HS-27A (cell line): ENCODE measurements at regions not wholly inside any gene's neighbourhood (a gene's known extent, or its start where the extent isn't known, plus 50 kb on each side); places are given as distances from the start of the nearest gene placed in this dataset.
"Not testable (repeated sequence)": the region's sequence is repeated elsewhere in the genome, so short reads cannot be mapped to it uniquely, and the experiment has no call there.

Experiments
- DNase-seq: peaks from one replicate; pipeline ENCODE4 v3.0.0-alpha.2; 2012; ENCODE audit warnings: low read depth, missing footprints

DNA sequence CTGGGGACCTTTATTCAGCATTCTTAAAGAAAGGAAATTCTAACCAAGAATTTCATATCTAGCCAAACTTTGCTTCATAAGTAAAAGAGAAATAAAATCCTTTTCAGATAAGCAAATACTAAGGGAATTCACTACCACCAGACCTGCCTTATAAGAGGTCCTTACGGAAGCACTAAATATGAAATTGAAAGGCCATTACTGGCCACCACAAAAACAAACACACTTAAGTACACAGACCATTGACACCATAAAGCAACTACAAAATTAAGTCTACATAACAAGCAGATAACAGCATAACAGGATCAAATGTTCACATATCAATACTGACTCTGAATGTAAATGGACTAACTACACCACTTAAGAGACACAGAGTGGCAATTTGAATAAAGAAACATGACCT, 361.4 kb upstream of the POU5F2 start:
- no peak for DNase-seq

DNA sequence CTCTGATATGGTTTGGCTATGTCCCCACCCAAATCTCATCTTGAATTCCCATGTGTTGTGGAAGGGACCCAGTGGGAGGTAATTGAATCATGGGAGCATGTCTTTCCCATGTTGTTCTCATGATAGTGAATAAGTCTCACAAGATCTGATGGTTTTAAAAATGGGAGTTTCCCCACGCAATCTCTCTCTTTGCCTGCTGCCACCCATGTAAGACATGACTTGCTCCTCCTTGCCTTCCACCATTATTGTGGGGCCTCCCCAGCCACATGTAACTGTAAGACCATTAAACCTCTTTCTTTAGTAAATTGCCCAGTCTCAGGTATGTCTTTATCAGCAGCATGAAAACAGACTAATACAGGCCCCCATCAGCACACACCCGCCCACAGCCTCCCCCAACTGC, 356.0 kb upstream of the POU5F2 start:
- DNase-seq, result not testable (repeated sequence)

- no peak for DNase-seq
Observed at GRCh38 chr5:94094793-94095441, 353.5 kb upstream of the POU5F2 start.

DNA sequence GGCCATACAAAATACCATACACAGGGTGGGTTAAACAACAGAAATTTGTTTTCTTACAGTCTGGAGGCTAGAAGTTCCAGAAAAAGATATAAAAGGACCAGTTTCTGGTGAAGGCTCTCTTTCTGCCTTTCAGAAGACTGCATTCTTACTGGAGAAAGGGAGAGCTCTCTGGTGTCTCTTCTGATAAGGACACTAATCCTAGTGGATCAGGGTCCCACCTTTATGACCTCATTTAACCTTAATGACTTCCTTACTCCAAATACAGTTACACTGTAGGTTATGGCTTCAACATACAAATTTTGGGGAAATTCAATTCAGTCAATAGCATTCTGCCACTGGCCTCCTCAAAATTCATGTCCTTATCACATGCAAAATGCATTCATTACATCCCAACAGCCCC, 351.9 kb upstream of the POU5F2 start:
- no peak for DNase-seq

- not testable (repeated sequence) for DNase-seq
Observed at GRCh38 chr5:94086635-94087034, 345.2 kb upstream of the POU5F2 start.

GRCh38 chr5:94086194-94086593, 344.8 kb upstream of the POU5F2 start:
- DNase-seq, result no peak

- no peak for DNase-seq
Observed at GRCh38 chr5:94082405-94082804, 341.0 kb upstream of the POU5F2 start.

- DNase-seq, result no peak
Observed at GRCh38 chr5:94081088-94081487, 339.7 kb upstream of the POU5F2 start.

- DNase-seq, result no peak
Observed at GRCh38 chr5:94080390-94080789, 339.0 kb upstream of the POU5F2 start.

DNA sequence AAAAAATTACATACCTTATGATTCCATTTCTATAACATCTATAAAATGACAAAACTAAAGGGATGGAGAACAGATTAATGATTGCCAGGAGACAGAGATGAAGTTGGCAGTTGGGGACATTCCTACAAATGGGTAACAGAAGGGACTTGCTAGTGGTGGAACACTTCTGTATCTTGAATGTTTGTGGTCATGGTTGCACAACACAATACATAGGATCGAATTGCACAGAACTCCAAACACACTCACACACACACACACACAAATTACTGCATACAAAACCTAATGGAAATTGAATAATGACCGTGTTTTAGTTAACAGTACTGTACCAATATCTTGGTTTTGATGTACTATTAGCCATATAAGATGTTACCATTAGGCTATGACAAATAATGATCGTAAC, 330.7 kb upstream of the POU5F2 start:
- DNase-seq, result no peak

GRCh38 chr5:94066437-94067207, 325.2 kb upstream of the POU5F2 start:
- no peak for DNase-seq

GRCh38 chr5:94064025-94064424, 322.6 kb upstream of the POU5F2 start:
- DNase-seq, result no peak

DNA sequence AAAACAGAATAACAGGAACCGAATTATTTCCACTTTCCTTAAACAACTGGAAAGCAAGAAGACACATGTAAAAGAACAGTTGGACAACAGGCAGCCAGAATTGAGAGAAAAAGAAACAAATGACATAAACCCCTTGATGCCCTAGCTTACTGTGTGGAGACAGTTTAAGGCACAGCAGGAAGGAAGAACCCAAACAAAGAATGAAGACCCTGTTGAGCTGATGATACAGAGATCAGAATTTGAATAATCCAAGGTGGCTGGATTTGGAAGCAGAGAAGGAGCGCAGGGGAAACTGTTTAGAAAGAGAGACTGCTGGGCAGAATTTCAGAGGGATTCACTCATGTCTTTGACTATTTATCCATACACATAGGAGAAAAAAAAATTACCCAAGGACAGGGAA, 316.3 kb upstream of the POU5F2 start:
- DNase-seq, result no peak

GRCh38 chr5:94057217-94057616, 315.8 kb upstream of the POU5F2 start:
- no peak for DNase-seq

DNA sequence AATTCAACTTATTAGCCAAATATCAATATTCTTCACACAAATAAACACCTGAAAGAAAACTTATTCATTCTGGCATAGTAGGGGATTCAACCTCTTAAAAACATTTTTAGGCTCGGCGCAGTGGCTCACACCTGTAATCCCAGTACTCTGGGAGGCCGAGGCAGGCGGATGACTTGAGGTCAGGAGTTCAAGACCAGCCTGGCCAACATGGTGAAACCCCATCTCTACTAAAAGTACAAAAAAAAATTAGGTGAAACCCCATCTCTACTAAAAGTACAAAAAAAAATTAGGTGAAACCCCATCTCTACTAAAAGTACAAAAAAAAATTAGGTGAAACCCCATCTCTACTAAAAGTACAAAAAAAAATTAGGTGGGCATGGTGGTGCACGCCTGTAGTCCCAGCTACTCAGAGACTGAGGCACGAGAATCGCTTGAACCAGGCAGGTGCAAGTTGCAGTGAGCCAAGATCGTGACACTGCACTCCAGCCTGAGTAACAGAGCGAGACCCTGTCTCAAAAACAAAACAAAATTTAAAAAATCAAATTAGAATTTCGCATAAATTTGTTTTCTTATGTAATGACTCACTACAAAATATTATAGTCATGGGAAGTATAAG, 308.0 kb upstream of the POU5F2 start:
- DNase-seq, result not testable (repeated sequence)

DNA sequence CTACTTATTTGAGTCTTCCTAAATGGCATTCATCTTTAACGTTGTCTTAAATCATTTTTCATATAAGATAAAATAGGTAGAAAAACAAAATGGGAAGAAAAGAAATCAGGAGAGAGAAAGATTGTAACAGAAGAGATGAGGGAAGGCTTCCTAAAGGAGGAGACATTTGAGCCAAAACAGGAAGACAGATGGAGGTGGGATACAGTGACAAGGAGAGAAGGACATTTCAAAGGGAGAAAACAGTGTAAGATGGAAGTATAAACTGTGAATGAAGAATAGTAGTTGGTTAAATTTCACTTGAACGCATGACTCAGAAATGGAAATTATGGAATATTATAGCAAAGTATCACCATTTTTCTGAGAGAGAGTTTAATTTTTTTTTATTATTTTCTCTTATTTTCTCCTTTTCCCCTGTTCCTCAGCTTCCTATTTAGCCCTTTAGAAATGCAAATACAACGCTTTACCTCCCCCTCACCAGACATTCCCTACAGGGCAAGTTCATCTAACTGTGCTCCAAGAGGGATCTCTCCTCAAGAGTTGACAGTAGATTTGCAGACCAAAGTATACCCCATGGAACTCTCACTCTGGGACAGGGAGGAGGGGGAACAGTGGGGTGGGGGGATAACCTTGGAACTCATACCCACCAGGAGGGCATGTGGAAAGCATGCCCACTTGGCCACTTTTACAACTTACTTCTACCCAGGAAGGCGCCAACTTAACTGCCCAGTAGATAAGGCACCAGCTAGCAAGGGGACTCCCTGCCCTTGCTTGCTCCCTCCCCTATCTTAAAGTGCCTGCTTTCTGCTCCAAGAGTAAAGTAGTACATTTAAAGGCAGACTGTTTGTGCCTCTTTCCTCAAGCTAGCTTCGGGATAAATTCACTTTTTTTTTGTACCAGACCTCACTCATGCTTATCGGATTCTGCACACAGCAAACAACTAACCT, 304.7 kb upstream of the POU5F2 start:
- no peak for DNase-seq

DNA sequence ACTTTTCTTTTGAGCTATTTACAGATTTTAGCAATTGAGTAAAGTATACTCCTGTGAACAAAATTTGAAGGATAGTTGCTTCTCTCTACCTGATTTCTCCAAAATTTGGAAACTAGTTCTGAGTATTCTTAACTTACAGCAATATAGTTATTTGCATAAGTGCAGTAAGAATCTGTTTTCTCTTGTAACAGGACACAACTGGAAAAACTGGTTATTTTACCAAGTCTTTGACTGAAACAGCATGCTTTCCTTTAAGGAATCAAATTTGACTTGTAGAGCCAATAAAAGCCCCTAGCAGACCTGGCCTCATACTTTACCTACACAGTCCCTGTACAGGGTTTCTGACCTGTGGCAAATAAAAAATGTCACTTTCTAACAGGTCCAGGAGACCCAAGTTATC, 301.9 kb upstream of the POU5F2 start:
- DNase-seq, result no peak

GRCh38 chr5:94040591-94041148, 299.3 kb upstream of the POU5F2 start:
- no peak for DNase-seq

GRCh38 chr5:94039101-94039500, 297.7 kb upstream of the POU5F2 start:
- no peak for DNase-seq

DNA sequence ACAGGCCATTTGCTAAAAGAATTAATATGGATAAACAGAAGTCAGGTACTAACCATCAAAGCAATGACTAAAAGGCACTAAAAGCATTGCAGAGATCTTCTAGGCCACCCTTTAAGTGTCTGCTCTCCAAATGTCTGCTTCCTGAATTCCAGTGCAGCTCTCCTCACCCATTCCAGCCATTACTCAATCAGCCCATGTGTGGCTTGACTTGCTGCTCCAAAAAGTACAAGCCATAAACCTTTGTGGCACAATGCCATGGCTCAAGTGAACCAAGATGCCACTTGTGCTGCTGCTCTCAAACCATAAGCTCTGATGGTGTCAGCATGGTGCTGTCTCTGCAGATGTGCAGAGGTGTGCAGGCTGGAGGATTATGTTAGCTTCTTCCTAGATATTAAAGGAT, 290.2 kb upstream of the POU5F2 start:
- DNase-seq, result no peak

DNA sequence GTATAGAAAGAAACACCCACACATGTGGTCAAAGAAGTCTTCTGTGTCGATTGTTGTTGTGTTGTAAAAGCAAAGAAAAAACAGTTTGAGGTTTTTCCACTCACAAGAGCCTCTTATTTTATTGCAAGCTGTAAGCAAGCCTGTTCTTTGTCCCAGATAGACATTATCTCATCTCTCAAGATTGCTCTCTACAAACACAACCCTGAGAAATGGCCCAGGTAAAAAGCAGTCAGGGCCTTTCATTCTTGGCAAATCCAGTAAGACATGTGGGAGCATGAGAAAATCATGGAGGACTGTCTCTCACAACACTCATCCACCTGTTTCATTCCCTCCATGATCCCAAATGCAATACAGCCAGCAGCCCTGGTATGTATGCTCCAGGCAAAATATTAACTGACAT, 286.6 kb upstream of the POU5F2 start:
- no peak for DNase-seq

DNA sequence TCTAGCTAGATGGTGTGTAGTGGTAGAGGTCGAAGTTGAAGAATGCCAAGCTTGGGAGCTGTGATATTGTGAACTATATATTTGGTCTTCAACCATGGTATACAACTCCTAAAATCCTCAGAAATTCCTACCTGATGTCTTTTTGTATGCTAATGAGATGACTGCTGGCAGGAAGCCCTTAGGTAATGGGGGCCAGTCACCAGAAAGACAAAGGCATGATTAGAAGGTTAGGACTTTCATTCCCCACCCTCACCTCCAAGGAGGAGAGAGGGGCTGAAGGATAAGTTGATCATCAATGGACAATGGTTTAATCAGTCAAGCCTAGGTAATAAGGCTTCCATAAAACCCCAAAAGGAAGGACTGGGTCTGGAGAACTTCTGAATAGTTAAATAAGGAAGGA, 285.7 kb upstream of the POU5F2 start:
- DNase-seq, result no peak
